Sigmoid colon (tissue), 4 donors: ENCODE measurements at regions not wholly inside any gene's neighbourhood (a gene's known extent, or its start where the extent isn't known, plus 50 kb on each side); places are given as distances from the start of the nearest gene placed in this dataset.

ENCODE experiments used
- POLR2AphosphoS5 ChIP-seq, 4 donors: sonication (generic); formaldehyde crosslinking; IDR thresholded peaks; one replicate each; pipeline ENCODE4 v1.6.1; 2017; ENCODE audit warnings: antibody characterized with exemption in 4 of 4
- TF ChIP-seq, protein P1 (sequence below), 4 experiments: fragments of 450-650 bp in 3 of 4; fragments of 200-600 bp in 1 of 4; IDR thresholded peaks; one replicate each; pipeline ENCODE4 v1.5.1; 2016 to 2019; ENCODE audit warnings: antibody characterized with exemption in 4 of 4, mild to moderate bottlenecking in 3 of 4, moderate library complexity in 2 of 4

GRCh38 chr22:27128461-27129085 is 471.2 kb downstream of the MIAT start:
- TF ChIP-seq, protein P1, sequence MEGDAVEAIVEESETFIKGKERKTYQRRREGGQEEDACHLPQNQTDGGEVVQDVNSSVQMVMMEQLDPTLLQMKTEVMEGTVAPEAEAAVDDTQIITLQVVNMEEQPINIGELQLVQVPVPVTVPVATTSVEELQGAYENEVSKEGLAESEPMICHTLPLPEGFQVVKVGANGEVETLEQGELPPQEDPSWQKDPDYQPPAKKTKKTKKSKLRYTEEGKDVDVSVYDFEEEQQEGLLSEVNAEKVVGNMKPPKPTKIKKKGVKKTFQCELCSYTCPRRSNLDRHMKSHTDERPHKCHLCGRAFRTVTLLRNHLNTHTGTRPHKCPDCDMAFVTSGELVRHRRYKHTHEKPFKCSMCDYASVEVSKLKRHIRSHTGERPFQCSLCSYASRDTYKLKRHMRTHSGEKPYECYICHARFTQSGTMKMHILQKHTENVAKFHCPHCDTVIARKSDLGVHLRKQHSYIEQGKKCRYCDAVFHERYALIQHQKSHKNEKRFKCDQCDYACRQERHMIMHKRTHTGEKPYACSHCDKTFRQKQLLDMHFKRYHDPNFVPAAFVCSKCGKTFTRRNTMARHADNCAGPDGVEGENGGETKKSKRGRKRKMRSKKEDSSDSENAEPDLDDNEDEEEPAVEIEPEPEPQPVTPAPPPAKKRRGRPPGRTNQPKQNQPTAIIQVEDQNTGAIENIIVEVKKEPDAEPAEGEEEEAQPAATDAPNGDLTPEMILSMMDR (IDR thresholded peaks at IDR 0.05), result no peak
- no peak for TF ChIP-seq POLR2AphosphoS5 (IDR thresholded peaks at IDR 0.05)
